Neural crest cell (in vitro differentiated cells): ENCODE measurements at regions not wholly inside any gene's neighbourhood (a gene's known extent, or its start where the extent isn't known, plus 50 kb on each side); places are given as distances from the start of the nearest gene placed in this dataset.
A peak's percentile ranks its signal among the peaks of the same experiment; 100 is the strongest.
"Not testable (repeated sequence)": the region's sequence is repeated elsewhere in the genome, so short reads cannot be mapped to it uniquely, and the experiment has no call there.

Source experiments
- DNase-seq: peaks from one replicate; pipeline ENCODE4 v3.0.0; 2021; ENCODE audit warnings: low read depth, mixed read lengths, low spot score
- H3K27ac Mint-ChIP-seq: one replicate; pipeline ENCODE4 v1.8.0; 2021; ENCODE audit warnings: mild to moderate bottlenecking, mixed read lengths; ENCODE audit not compliant: unreplicated experiment
- H3K27me3 Mint-ChIP-seq: 2 replicates; pipeline ENCODE4 v1.8.0; 2021; ENCODE audit warnings: low read depth, mild to moderate bottlenecking, mixed read lengths
- H3K36me3 Mint-ChIP-seq: 2 replicates; pipeline ENCODE4 v1.8.0; 2021; ENCODE audit warnings: low read depth, mild to moderate bottlenecking, mixed read lengths
- H3K4me1 Mint-ChIP-seq: 2 replicates; pipeline ENCODE4 v1.8.0; 2021; ENCODE audit warnings: mixed read lengths
- H3K4me3 Mint-ChIP-seq: one replicate; pipeline ENCODE4 v1.8.0; 2021; ENCODE audit warnings: mild to moderate bottlenecking, mixed read lengths
- H3K9me3 Mint-ChIP-seq: 2 replicates; pipeline ENCODE4 v1.8.0; 2021; ENCODE audit warnings: mixed read lengths
- CTCF ChIP-seq: fragments of 200-600 bp; sonication (generic); conservative IDR thresholded peaks from 2 replicates; pipeline ENCODE4 v1.5.0; 2021; ENCODE audit warnings: antibody characterized with exemption, mild to moderate bottlenecking

DNA sequence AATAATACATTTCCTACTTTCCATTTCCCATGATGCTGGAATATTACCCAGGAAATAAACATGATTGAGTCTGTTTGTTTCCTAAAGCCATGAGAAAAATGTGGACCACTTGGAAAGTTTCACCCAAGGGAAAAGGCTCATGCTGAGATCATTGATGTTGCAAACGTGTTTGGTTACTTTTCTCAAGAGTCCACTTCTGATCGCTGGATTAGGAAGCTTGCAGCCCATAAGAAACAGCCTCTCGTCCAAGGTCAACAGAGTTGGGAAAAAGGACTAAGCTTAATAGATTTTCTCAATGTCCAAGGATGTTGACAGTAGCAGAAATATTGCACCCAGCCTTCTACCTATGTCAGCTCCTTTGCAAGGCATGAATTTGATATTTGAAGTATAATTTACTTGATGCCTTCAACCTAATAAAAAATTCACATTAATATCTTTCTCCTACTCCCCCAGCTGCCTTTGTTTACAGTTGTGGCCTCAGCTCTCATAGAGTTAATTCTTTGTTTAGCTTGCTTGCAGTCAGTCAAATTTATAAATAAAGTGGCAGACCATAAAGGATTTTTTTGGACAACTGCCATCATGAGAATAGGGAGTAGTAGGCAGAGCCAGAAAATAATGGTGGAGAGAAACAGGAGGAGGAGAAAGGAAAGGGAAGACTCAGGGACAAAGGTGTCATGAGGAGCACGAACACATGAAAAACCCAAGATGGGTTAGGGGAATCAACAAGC is 65.6 kb upstream of the BLTP1 start:
- no peaks in the 10 kb centered on the region for H3K4me1 Mint-ChIP-seq

DNA sequence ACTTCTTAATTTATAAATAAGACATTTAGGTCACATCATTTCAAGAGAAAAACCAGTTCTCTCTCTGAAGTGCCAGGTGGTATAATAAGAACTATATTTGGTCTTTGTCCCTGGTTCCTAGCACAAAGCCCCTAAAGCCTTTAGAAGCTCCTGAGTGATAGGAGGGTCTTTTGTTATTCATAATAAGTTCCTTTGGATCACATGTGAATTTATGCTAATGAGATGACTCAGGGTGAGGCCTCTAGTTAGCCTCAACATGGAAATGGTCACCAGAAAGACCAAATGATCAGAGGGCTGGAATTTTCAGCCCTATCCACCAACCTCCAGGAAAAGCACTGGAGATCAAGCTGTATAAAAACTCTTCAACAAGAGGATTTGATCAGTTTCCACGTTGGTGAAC is 68.1 kb upstream of the BLTP1 start:
- Mint-ChIP-seq H3K36me3 (no peaks in the 10 kb centered on the region), H3K27me3 (no peaks in the 10 kb centered on the region), H3K4me3 (no peak overlapping the region), H3K27ac (no peak overlapping the region), H3K9me3 (no peaks in the 10 kb centered on the region), H3K4me1 (peaks cover 3% of the 10 kb centered on the region)
- DNase-seq = no peak
- no peak for TF ChIP-seq CTCF

More for the DNA sequence above, 65.6 kb upstream of the BLTP1 start:
- Mint-ChIP-seq H3K36me3 (no peaks in the 10 kb centered on the region), H3K27ac (no peak overlapping the region), H3K27me3 (no peaks in the 10 kb centered on the region), H3K9me3 (no peaks in the 10 kb centered on the region), H3K4me3 (no peak overlapping the region)
- no peak for TF ChIP-seq CTCF
- DNase-seq = no peak

- Mint-ChIP-seq H3K4me1 (peaks cover 3% of the 10 kb centered on the region), H3K36me3 (no peaks in the 10 kb centered on the region), H3K27me3 (no peaks in the 10 kb centered on the region), H3K4me3 (no peak overlapping the region), H3K9me3 (no peaks in the 10 kb centered on the region), H3K27ac (no peak overlapping the region)
- no peak for TF ChIP-seq CTCF
- no peak for DNase-seq
Observed at GRCh38 chr4:122083351-122083750, 68.8 kb upstream of the BLTP1 start.

GRCh38 chr4:122082661-122083060 is 69.5 kb upstream of the BLTP1 start:
- Mint-ChIP-seq H3K9me3 (no peaks in the 10 kb centered on the region), H3K4me3 (no peak overlapping the region), H3K27me3 (no peaks in the 10 kb centered on the region), H3K4me1 (peaks cover 3% of the 10 kb centered on the region), H3K36me3 (no peaks in the 10 kb centered on the region), H3K27ac (no peak overlapping the region)
- TF ChIP-seq CTCF = no peak
- no peak for DNase-seq

GRCh38 chr4:122077653-122078052 is 74.5 kb upstream of the BLTP1 start:
- not testable (repeated sequence) for H3K4me1 Mint-ChIP-seq

DNA sequence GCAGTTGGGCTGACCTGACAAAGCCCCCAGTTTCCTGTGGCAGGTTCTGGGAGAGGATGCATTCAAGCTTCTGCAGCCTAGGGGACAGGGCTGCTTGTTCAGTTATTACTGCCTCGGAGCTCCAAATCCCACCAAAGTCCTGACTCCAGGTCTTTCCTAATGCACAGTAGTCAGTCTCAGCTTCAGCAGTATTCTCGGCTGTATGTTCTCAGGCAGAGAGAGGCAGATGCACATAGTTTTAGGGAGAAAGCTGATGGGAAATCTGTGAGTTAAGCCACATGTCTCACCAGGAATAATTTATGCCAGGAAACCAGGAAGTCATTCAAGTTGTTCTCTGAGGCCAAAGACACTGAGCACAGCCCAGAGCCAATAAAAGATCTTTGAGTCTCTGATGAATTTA is 75.3 kb upstream of the BLTP1 start:
- H3K4me1 Mint-ChIP-seq, H3K36me3 Mint-ChIP-seq, H3K27me3 Mint-ChIP-seq, H3K27ac Mint-ChIP-seq, H3K9me3 Mint-ChIP-seq, DNase-seq, H3K4me3 Mint-ChIP-seq: not testable (repeated sequence)

More at GRCh38 chr4:122077653-122078052, 74.5 kb upstream of the BLTP1 start:
- not testable (repeated sequence) for H3K27me3 Mint-ChIP-seq, H3K36me3 Mint-ChIP-seq, DNase-seq, H3K4me3 Mint-ChIP-seq, H3K9me3 Mint-ChIP-seq
- H3K27ac Mint-ChIP-seq = peak overlapping the region; percentile 63
